ENCODE measurements at regions not wholly inside any gene's neighbourhood (a gene's known extent, or its start where the extent isn't known, plus 50 kb on each side); places are given as distances from the start of the nearest gene placed in this dataset.

DNA sequence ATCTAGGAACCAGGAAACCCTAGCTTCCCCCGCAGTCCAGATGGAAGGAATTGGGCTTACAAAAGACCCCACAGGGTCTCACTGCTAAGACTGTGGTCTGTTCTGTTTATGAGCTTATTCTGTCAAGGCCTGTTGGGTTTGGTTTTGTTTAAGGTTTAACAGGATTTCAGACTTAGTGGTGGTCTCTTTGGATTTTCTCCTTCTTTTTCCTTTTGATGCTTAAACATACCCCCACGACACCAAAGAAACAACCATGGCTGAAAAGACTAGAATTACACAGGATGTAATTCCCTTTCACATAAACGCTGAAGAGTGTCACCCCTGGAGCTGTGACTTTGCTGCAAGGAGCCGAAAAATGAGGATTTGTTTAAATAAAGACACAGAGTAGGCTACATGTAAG is 408.6 kb downstream of the PREX1 start:
- BruUV-seq (replicated peaks): no TSS peak
- DNase-seq (ENCODE audit: low spot score): no peak
- POLR2A ChIA-PET: no interaction called here
- CTCF ChIA-PET (ENCODE audit: low intra/inter-chr PET ratio, low total read pairs): no interaction called here
- H3K27ac ChIP-seq (ENCODE audit: extremely low read length, insufficient read depth, low read length): no peak overlapping the region
- 27% methylated on average over 4 of the region's 4 CpGs for WGBS (ENCODE audit: low lambda C conversion rate)
- H2AFZ ChIP-seq (ENCODE audit: low read length): no peak overlapping the region
- intact Hi-C loops (cut with micrococcal nuclease; ENCODE audit: unreplicated experiment) (no loop called here), in situ Hi-C loops (cut with HindIII; ENCODE audit: extremely low pct_ligation_motif_present, low pct_unique_long_range_greater_than_20kb) (loop anchor here (25.0 kb wide), 1 partner anchor 193 kb away; no protein-coding TSS in a partner anchor)
- ATAC-seq: no peak
- H3K4me2 ChIP-seq (ENCODE audit: low read depth, low read length): no peak overlapping the region
- H4K20me1 ChIP-seq (ENCODE audit: insufficient read depth, low read length): no peaks in the 10 kb centered on the region
- peaks cover 0 to 35% of the 10 kb centered on the region in 2 experiments; a peak in 3 of 5 replicates for H3K27me3 ChIP-seq (ENCODE audit: control insufficient read depth in 1 of 2, insufficient read depth in 2 of 2, low read length in 2 of 2)
- no peaks in the 10 kb centered on the region for H3K4me1 ChIP-seq (ENCODE audit: insufficient read depth, low read length)
- no peaks in the 10 kb centered on the region for H3K36me3 ChIP-seq (replicated peaks in 1 of 2; ENCODE audit: control insufficient read depth in 1 of 2, insufficient read depth in 2 of 2, low read length in 2 of 2)
- no peaks in the 10 kb centered on the region for H3K9me3 ChIP-seq (ENCODE audit: low read length)
- H3K9ac ChIP-seq (ENCODE audit: insufficient read depth, low read depth, low read length): no peak overlapping the region
- H3K79me2 ChIP-seq (ENCODE audit: insufficient read depth, low read length): no peaks in the 10 kb centered on the region
- no peak for FAIRE-seq
- TF ChIP-seq, protein P1, sequence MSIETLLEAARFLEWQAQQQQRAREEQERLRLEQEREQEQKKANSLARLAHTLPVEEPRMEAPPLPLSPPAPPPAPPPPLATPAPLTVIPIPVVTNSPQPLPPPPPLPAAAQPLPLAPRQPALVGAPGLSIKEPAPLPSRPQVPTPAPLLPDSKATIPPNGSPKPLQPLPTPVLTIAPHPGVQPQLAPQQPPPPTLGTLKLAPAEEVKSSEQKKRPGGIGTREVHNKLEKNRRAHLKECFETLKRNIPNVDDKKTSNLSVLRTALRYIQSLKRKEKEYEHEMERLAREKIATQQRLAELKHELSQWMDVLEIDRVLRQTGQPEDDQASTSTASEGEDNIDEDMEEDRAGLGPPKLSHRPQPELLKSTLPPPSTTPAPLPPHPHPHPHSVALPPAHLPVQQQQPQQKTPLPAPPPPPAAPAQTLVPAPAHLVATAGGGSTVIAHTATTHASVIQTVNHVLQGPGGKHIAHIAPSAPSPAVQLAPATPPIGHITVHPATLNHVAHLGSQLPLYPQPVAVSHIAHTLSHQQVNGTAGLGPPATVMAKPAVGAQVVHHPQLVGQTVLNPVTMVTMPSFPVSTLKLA (IDR thresholded peaks at IDR 0.05): no peak
- TF ChIP-seq, protein P2, sequence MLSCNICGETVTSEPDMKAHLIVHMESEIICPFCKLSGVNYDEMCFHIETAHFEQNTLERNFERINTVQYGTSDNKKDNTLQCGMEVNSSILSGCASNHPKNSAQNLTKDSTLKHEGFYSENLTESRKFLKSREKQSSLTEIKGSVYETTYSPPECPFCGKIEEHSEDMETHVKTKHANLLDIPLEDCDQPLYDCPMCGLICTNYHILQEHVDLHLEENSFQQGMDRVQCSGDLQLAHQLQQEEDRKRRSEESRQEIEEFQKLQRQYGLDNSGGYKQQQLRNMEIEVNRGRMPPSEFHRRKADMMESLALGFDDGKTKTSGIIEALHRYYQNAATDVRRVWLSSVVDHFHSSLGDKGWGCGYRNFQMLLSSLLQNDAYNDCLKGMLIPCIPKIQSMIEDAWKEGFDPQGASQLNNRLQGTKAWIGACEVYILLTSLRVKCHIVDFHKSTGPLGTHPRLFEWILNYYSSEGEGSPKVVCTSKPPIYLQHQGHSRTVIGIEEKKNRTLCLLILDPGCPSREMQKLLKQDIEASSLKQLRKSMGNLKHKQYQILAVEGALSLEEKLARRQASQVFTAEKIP (CRISPR knock-in tag; IDR thresholded peaks at IDR 0.05; ENCODE audit: borderline replicate concordance): no peak
- TF ChIP-seq, protein P3, sequence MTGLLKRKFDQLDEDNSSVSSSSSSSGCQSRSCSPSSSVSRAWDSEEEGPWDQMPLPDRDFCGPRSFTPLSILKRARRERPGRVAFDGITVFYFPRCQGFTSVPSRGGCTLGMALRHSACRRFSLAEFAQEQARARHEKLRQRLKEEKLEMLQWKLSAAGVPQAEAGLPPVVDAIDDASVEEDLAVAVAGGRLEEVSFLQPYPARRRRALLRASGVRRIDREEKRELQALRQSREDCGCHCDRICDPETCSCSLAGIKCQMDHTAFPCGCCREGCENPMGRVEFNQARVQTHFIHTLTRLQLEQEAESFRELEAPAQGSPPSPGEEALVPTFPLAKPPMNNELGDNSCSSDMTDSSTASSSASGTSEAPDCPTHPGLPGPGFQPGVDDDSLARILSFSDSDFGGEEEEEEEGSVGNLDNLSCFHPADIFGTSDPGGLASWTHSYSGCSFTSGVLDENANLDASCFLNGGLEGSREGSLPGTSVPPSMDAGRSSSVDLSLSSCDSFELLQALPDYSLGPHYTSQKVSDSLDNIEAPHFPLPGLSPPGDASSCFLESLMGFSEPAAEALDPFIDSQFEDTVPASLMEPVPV (CRISPR knock-in tag; IDR thresholded peaks at IDR 0.05): no peak
- no peak for TF ChIP-seq SMYD3 (CRISPR knock-in tag; IDR thresholded peaks at IDR 0.05)
- no peak for TF ChIP-seq TEAD2 (CRISPR knock-in tag; IDR thresholded peaks at IDR 0.05)
- TF ChIP-seq ZMAT3 (CRISPR knock-in tag; conservative IDR thresholded peaks at IDR 0.05): no peak
- TF ChIP-seq GABPA (IDR thresholded peaks at IDR 0.05; ENCODE audit: low read depth, low read length): no peak
- TF ChIP-seq GABPA (CRISPR knock-in tag; IDR thresholded peaks at IDR 0.05; ENCODE audit: low read depth): no peak
- no peak for TF ChIP-seq PAF1 (CRISPR knock-in tag; IDR thresholded peaks at IDR 0.05)
- TF ChIP-seq ZNF780A (CRISPR knock-in tag; IDR thresholded peaks at IDR 0.05): no peak
- TF ChIP-seq, protein P4, sequence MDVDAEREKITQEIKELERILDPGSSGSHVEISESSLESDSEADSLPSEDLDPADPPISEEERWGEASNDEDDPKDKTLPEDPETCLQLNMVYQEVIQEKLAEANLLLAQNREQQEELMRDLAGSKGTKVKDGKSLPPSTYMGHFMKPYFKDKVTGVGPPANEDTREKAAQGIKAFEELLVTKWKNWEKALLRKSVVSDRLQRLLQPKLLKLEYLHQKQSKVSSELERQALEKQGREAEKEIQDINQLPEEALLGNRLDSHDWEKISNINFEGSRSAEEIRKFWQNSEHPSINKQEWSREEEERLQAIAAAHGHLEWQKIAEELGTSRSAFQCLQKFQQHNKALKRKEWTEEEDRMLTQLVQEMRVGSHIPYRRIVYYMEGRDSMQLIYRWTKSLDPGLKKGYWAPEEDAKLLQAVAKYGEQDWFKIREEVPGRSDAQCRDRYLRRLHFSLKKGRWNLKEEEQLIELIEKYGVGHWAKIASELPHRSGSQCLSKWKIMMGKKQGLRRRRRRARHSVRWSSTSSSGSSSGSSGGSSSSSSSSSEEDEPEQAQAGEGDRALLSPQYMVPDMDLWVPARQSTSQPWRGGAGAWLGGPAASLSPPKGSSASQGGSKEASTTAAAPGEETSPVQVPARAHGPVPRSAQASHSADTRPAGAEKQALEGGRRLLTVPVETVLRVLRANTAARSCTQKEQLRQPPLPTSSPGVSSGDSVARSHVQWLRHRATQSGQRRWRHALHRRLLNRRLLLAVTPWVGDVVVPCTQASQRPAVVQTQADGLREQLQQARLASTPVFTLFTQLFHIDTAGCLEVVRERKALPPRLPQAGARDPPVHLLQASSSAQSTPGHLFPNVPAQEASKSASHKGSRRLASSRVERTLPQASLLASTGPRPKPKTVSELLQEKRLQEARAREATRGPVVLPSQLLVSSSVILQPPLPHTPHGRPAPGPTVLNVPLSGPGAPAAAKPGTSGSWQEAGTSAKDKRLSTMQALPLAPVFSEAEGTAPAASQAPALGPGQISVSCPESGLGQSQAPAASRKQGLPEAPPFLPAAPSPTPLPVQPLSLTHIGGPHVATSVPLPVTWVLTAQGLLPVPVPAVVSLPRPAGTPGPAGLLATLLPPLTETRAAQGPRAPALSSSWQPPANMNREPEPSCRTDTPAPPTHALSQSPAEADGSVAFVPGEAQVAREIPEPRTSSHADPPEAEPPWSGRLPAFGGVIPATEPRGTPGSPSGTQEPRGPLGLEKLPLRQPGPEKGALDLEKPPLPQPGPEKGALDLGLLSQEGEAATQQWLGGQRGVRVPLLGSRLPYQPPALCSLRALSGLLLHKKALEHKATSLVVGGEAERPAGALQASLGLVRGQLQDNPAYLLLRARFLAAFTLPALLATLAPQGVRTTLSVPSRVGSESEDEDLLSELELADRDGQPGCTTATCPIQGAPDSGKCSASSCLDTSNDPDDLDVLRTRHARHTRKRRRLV (CRISPR knock-in tag; IDR thresholded peaks at IDR 0.05): no peak
- no peak for TF ChIP-seq ZNF224 (CRISPR knock-in tag; IDR thresholded peaks at IDR 0.05)
- TF ChIP-seq YEATS2 (CRISPR knock-in tag; IDR thresholded peaks at IDR 0.05; ENCODE audit: borderline replicate concordance): no peak
- TF ChIP-seq ZBTB3 (CRISPR knock-in tag; IDR thresholded peaks at IDR 0.05; ENCODE audit: borderline replicate concordance, low read depth): no peak
- TF ChIP-seq ZNF839 (CRISPR knock-in tag; IDR thresholded peaks at IDR 0.05; ENCODE audit: borderline replicate concordance): no peak
- H3K4me3 ChIP-seq (replicated peaks in 1 of 3; ENCODE audit: insufficient read depth in 1 of 3, low read depth in 2 of 3, low read length in 3 of 3): no peak overlapping the region
